GM18907 (cell line): ENCODE measurements at regions not wholly inside any gene's neighbourhood (a gene's known extent, or its start where the extent isn't known, plus 50 kb on each side); places are given as distances from the start of the nearest gene placed in this dataset.

Experiments used
- ATAC-seq: cut with Tn5 transposase; IDR thresholded peaks from one replicate; pipeline ENCODE4 v1.9.1; 2021; ENCODE audit warnings: mild to moderate bottlenecking, moderate library complexity; ENCODE audit not compliant: unreplicated experiment

- ATAC-seq, result no peak
Observed at GRCh38 chr22:49240016-49240380, 587.7 kb downstream of the BRD1 start.

GRCh38 chr22:49239264-49240015 is 588.2 kb downstream of the BRD1 start:
- ATAC-seq, result no peak

GRCh38 chr22:49238181-49239141 is 589.2 kb downstream of the BRD1 start:
- no peak for ATAC-seq

- no peak for ATAC-seq
Observed at GRCh38 chr22:49237703-49238102, 590.0 kb downstream of the BRD1 start.

GRCh38 chr22:49237279-49237678 is 590.4 kb downstream of the BRD1 start:
- ATAC-seq, result no peak

GRCh38 chr22:49236541-49237075 is 591.1 kb downstream of the BRD1 start:
- no peak for ATAC-seq

- no peak for ATAC-seq
Observed at GRCh38 chr22:49235463-49236300, 592.0 kb downstream of the BRD1 start.

GRCh38 chr22:49234459-49234858 is 593.2 kb downstream of the BRD1 start:
- no peak for ATAC-seq

GRCh38 chr22:49233507-49234100 is 594.1 kb downstream of the BRD1 start:
- ATAC-seq, result no peak

- ATAC-seq, result no peak
Observed at GRCh38 chr22:49232319-49233067, 595.2 kb downstream of the BRD1 start.

GRCh38 chr22:49230194-49230577 is 597.5 kb downstream of the BRD1 start:
- no peak for ATAC-seq

GRCh38 chr22:49229483-49230193 is 598.0 kb downstream of the BRD1 start:
- no peak for ATAC-seq

- ATAC-seq, result no peak
Observed at GRCh38 chr22:49228431-49229037, 599.1 kb downstream of the BRD1 start.

- ATAC-seq, result no peak
Observed at GRCh38 chr22:49227670-49228069, 600.0 kb downstream of the BRD1 start.

GRCh38 chr22:49226096-49226495 is 601.6 kb downstream of the BRD1 start:
- no peak for ATAC-seq

- no peak for ATAC-seq
Observed at GRCh38 chr22:49224243-49224642, 603.4 kb downstream of the BRD1 start.

- no peak for ATAC-seq
Observed at GRCh38 chr22:49218142-49218541, 609.5 kb downstream of the BRD1 start.

GRCh38 chr22:49216579-49216978 is 611.1 kb downstream of the BRD1 start:
- no peak for ATAC-seq

- ATAC-seq, result no peak
Observed at GRCh38 chr22:49215840-49216239, 611.8 kb downstream of the BRD1 start.
